Vagina (tissue), 2 donors: ENCODE measurements at regions not wholly inside any gene's neighbourhood (a gene's known extent, or its start where the extent isn't known, plus 50 kb on each side); places are given as distances from the start of the nearest gene placed in this dataset.

Experiments
- POLR2A ChIP-seq, 2 donors: fragments of 450-650 bp; IDR thresholded peaks; one replicate each; pipeline ENCODE4 v1.6.1; 2017; ENCODE audit warnings: antibody characterized with exemption in 2 of 2, mild to moderate bottlenecking in 2 of 2, moderate library complexity in 2 of 2
- POLR2AphosphoS5 ChIP-seq, 2 donors: sonication (generic); formaldehyde crosslinking; IDR thresholded peaks; one replicate each; pipeline ENCODE4 v1.9.0; 2017; ENCODE audit warnings: antibody characterized with exemption in 2 of 2, mild to moderate bottlenecking in 2 of 2, low read depth in 1 of 2; ENCODE audit not compliant: insufficient read depth in 1 of 2
- TF ChIP-seq, protein P1 (sequence below), 3 experiments: fragments of 450-650 bp in 2 of 3; fragments of 200-600 bp in 1 of 3; sonication (generic) in 1 of 3; IDR thresholded peaks; one replicate each; pipeline ENCODE4 v1.5.1; 2017 to 2019; ENCODE audit warnings: antibody characterized with exemption in 3 of 3, mild to moderate bottlenecking in 2 of 3, moderate library complexity in 2 of 3

DNA sequence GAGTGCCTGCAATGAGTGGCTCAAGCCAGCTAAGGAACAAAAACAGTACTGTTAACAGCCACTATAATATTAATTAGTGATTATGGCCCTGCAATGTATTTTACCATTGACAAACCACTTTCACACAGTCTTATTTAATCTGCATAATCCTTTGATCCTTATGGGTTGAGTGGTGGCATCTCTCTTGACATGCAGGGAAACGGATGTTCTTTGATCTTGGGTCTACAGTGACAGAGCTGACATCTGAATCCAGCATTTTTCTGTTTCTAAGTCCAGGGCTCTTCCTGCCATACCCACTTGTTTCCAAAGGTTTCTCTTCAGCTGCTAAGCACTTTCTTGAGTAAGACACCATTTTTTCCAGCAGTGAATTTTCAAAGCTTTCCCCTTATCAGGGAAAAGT lies 277.7 kb upstream of the ROPN1 start:
- TF ChIP-seq POLR2A (IDR thresholded peaks at IDR 0.05), result no peak
- no peak for TF ChIP-seq POLR2AphosphoS5 (IDR thresholded peaks at IDR 0.05; ENCODE audit: insufficient read depth in 1 of 2, low read depth in 1 of 2)
- TF ChIP-seq, protein P1, sequence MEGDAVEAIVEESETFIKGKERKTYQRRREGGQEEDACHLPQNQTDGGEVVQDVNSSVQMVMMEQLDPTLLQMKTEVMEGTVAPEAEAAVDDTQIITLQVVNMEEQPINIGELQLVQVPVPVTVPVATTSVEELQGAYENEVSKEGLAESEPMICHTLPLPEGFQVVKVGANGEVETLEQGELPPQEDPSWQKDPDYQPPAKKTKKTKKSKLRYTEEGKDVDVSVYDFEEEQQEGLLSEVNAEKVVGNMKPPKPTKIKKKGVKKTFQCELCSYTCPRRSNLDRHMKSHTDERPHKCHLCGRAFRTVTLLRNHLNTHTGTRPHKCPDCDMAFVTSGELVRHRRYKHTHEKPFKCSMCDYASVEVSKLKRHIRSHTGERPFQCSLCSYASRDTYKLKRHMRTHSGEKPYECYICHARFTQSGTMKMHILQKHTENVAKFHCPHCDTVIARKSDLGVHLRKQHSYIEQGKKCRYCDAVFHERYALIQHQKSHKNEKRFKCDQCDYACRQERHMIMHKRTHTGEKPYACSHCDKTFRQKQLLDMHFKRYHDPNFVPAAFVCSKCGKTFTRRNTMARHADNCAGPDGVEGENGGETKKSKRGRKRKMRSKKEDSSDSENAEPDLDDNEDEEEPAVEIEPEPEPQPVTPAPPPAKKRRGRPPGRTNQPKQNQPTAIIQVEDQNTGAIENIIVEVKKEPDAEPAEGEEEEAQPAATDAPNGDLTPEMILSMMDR (IDR thresholded peaks at IDR 0.05), result no peak
